HG03103 (cell line): ENCODE measurements at regions not wholly inside any gene's neighbourhood (a gene's known extent, or its start where the extent isn't known, plus 50 kb on each side); places are given as distances from the start of the nearest gene placed in this dataset.

Experiments used
- ATAC-seq: cut with Tn5 transposase; IDR thresholded peaks from one replicate; pipeline ENCODE4 v1.9.1; 2021; ENCODE audit warnings: low read depth; ENCODE audit not compliant: unreplicated experiment

DNA sequence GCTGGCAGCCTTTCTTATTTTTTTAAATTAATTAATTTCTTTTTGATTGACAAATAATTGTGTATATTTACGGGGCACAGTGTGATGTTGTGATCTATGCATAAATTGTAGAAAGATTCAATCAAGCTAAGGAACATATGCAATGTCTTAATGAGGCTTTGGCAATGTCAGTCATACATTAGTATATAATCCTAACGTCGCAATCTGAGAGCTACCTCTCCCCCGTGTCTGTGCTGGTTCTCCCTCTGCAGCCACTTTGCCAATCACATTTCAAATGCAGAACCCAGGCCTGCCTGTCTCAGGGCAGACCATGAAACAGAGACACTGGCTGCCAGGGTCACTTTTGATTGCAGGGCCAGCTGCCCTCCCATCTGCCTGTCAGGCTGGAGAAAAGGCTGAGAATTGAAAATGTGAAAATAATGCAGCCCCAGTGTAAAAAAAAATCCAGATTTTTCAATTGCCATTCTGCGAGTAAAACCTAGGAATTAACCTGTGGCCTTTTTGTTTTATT lies 56.3 kb downstream of the SLC24A2 start:
- ATAC-seq = no peak

DNA sequence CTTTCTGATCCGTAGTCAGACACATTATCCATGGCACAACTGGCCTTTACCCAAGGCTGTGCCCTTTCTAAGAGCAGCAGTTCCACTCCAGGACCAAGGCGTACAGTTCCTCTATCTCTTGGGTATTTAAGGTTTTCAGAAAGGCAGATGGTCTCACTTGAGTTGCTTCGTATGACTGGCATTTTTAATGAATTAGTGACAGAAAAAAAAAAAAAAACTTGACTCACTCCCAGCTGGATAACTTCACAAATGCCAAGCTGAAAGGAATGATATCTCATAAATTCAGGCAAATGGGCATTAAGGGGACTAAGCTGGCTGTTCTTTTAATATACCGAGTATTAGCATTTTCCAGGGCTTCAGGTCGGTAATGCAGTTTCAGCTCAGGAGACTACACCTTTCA lies 60.7 kb downstream of the SLC24A2 start:
- ATAC-seq = no peak

DNA sequence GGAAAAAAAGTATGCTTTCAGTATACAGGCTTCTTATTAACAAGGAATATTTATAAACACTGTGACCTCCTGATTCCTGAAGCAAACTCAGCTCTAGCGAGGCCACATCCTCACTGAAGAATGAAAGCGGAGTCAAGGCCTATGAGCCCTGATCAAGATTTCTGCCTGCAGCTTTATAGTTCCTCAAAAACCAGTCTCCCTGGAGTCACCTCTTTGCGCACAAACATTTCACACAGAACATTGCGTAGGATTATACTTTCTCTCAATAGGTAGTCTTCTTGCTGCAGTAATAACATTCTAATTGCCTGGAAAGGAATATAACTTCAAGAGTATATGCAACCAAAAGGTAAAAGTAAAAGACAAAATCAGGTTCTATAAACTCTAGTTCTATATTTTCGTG lies 62.9 kb downstream of the SLC24A2 start:
- no peak for ATAC-seq

DNA sequence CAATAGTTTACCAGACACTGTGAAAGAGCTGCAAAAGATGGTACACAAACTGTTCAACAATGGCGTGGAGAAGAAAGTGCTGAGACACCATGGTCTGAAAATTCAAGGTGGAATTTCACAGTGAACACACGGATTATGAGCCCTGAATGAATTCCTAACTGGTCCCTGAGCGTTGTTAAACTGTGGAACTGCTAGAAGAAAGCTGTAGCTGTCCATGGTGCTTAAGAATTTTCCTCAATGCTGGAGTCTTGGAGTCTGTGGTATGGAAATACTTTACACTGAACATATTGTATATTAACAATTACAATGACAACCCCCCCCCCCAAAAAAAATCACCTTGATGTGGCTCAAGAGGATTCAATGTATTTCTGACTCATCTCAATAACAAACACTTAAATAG lies 68.5 kb downstream of the SLC24A2 start:
- ATAC-seq = no peak

DNA sequence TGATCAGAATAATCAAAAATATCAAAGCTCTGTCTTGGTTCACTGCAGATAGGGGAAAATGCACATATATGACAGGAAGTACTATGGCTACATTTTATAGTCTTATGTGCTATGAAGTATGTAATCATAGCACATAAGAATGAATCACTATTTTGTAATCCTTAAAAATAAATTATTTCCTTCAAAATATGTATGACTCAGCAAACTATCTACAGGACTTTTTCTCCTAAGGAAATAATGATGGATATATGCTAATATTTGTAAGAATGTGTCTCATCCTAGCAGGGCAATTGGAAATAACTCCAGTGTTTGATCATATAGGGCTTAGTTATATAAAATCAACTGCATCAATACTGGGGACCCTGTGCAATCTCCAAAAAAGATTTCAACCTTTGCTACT lies 85.1 kb downstream of the SLC24A2 start:
- no peak for ATAC-seq

DNA sequence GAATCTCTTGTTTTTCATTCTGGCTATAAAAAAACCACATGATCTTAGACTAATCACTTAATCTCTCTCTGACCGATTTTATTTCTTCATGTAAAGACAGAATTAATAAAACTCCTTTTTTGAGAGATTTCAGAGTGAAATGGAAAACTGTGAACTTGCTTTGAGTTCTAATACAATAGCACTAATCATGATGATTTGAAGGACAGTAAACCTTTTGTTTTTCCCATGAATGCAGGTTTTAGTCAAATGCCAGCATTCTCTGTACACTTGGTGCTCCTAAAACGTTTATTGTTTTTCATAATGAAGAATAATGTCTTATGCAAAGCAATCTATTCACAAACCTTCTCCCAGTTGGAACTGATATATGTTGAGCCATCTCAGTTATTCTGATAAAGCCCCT lies 86.8 kb downstream of the SLC24A2 start:
- ATAC-seq = no peak

DNA sequence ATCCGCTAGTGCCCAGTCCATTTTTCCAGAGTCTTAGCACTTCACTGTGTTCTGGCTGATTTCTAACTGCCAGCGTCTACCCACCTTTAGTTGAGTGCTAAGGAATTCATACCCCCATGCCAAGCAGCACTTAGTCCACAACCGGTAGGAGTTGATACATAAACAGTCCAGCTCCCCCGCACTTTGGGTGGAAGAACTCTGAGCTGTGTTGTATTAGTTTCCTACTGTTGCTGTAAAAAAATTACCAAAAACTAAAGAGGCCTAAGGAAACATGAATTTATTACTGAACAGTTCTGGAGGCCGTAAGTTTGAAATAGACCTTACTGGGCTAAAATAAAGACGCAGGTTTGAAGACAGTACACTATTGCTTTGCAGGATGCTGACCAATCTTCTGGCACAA lies 87.6 kb downstream of the SLC24A2 start:
- ATAC-seq = no peak

DNA sequence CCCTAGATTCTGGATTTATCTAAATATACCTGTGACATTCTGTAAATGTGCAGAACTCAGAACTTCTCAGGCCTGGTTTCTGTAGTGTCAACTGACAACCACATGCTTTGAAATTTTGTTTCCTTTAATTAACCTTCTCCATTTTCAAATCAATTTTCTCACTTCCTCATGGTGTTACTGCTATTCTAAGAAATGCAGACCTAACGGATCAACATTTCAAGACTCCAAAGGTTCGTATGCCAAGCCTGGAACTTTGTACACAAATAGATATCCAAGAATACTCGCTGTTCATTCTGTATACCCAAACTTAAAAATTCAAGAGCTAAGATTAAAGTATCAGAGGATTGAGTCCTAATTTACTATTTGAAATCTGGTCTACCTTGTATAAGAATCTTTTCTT lies 88.1 kb downstream of the SLC24A2 start:
- no peak for ATAC-seq

DNA sequence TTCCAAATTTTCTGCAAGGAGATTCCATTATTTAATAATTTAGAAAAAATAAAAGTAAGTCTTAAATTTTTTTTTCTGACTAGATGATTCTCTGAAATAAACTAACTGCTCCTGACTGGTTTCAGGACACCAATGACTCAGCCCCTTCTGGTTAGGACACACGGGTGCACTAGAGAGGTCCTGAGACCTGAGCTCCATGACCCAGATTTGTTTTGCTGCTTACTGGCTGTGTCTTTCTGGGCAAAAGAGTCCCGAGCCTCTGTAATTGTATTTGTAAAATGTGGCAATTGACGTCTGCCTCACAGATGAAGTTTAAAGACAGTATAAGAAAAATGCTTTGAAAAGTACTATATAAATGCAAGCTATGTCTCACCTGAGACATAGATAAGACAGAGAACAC lies 89.1 kb downstream of the SLC24A2 start:
- no peak for ATAC-seq

DNA sequence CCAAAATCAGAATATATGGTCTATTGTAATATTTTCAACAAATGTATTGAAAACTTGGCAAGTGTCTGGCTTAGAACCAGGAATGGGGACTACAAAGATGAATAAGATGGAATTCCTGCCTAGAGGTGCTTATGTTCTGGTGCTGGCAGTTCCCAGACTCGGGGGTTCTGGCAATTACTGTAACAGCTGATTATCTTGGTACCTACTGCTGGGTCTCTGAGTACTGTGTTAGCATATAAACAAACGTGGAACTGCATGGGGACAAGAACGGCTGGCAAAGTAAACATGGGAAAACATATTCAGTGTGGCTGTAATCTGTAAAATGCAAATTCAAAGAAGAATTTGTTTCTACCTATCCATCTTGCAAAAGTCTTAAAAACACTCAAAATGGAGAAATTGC lies 89.9 kb downstream of the SLC24A2 start:
- ATAC-seq = no peak

DNA sequence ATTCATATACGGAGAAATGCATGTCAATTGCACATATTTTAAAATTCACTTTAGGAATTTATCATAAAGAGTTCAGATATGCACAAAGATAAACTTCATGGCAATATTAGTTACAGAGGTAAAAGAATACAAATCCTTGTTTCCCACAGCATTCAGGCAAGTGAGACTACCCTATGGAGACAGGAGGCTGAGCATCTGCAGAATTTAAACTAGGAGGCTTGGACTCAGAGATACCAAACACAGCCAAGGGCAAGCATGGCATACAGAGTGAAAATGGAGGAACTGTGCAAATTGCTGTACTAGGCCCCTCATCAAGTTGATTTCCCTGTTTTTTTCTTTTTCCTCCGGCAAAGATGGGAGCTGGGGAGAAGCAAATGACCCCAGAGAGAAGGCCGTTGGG lies 94.2 kb downstream of the SLC24A2 start:
- no peak for ATAC-seq

DNA sequence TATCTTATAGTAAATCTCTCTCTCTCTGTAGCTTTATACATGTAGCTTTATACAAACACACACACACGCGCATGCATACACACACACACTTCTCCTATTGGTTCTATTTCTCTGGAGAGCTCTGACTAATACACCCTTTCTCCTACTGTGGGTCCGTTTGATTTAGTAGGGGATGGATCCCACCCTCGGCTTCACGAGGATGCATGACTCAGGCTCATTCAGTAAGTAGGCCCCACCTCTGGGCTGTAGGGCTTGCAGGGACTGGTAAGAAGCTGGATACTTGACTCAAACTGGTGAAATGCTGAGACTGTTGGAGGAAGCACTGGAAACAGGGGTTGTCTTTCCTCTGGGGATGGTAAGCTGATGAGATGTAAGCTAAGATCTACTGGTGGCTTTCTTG lies 98.7 kb downstream of the SLC24A2 start:
- no peak for ATAC-seq

DNA sequence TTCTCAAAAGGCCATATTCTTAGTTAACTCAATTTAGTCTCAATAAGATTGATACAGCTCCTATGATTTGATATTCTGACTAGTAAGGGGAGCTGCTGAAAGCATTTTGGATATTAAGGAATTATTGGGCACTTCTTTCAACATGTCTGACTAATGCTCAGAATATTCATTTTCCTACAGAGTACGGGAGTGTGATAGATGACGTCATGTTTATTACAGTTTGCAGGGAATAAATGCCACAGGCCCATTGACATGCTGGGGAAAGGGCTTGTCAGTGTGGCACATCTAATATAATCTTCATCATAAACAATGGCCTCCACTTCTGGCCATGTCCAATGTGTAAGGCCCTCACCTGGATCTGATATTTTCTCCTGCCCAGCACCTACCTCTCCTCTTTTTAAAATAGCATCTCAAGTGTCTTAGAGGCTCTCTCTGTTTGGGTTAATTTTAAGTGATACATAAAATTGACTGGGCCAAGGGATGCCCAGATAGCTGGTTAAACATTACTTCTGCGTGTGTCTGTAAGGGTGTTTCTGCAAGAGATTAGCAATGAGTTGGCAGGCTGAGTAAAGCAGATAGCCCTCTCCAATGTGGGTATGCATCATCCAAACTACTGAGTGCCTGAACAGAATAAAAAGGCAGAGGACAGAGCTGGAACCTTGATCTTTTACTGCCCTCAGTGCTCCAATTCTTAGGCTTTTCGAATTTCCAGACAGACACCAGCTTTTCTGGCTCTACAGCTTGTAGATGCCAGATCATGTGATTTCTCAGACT lies 99.3 kb downstream of the SLC24A2 start:
- no peak for ATAC-seq

DNA sequence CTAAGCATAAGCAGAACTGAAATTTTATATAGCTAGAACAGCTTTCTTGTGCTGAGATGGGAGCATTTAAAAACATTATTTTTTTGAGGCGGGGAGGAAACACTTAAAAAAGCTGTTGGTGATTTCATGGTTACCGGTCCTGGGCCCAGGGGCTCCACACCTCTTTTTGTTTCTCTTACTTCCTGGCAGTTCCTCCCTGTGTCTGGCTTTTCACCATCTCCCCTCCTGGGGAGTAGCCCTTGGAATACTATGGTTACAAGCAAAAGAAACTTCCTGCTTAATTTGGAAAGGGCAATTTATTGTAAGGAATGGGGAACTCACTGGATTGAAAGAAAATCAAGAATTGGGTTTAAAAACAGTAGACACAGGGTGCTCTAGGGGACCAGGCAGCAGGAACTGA lies 105.1 kb downstream of the SLC24A2 start:
- ATAC-seq = no peak

DNA sequence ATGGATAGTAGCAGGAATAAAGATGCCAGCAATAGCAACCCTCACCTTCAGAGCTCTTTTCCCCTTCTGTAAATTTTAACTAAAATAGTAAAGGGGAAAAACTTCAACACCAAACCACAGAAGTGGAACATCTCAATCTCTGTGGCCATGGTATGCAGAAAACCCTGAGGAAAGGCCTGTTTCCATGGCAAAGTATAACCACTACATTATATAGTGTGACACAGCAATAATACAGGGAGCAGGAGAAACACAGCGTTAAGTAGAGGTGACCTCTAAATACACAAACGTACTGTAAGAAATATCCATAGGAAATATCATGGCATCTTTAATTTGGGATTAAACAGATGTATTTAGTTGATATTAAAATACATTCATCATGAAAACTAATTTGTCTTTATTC lies 106.4 kb downstream of the SLC24A2 start:
- no peak for ATAC-seq

DNA sequence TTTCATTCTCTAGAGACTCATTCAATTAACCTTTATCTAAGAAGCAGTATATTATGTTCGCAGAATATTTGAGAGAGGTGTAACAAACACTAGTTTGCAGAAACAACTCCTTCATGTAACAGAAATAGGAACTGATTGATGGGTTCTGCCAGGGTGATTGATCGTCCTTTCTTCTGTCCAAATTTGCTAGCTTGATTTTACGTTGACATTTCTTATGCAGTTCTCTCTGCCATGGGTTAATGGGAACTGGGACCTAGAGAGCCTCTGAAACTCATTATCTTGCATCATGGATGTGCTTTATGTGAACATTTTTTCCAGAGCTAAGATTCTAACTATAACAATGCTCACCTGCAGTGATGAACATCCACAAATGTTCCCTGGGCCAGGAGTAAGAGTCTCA lies 107.0 kb downstream of the SLC24A2 start:
- ATAC-seq = no peak

DNA sequence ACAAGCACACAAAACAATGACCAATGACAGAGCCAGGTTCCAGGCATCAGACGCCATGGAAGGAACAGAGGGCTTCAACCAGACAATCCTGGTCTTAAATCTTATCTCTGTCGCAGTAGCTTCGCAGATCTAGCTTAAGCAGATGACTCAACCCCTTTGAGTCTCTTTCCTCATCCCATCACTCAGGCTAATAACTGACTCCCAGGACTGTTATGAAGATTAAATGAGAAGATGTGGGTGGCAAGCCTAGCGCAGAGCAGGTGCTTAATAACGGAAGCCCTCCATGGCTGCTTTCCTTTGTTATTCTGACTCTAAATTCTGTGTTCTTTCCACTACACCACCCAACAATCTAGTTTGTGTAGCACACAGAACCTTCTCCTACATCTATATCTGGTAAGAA lies 110.9 kb downstream of the SLC24A2 start:
- ATAC-seq = no peak

DNA sequence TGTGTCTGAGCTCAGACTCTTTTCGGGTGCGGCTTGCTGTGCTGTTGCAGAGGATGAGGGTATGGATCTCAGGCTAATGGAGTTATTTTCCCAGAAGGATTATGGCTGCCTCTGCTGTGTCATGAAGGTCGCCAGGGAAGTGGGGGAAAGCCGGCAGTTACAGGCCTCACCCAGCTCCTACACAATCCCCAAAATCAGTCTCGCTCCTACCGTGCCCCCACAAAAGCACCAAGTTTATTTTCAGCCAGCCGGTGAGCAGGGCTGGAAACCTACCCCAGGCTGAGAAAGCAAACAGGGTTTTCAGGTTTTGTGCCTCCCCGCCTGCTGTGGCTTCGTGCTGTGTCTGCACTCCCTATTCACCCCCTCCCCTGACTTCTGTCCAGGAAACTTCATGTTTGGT lies 113.3 kb downstream of the SLC24A2 start:
- no peak for ATAC-seq

DNA sequence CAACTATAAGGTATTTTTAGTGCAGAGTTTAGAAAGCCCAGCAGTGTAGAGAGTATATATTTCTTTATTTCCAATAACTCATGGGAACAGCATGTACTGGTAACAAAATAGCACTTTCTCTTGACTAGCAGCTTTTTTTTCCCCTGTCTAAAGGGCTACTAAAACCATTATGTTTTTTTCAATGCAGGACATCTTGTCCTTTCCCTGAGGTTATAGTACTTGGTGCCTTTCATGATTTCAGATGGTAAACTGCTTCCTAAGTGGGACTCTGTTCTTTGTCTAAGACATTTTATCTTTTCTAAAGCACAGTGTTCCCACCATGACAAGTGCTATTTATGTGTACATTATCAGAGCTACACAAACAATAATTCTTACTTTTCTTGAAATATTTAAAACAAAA lies 122.3 kb downstream of the SLC24A2 start:
- no peak for ATAC-seq

DNA sequence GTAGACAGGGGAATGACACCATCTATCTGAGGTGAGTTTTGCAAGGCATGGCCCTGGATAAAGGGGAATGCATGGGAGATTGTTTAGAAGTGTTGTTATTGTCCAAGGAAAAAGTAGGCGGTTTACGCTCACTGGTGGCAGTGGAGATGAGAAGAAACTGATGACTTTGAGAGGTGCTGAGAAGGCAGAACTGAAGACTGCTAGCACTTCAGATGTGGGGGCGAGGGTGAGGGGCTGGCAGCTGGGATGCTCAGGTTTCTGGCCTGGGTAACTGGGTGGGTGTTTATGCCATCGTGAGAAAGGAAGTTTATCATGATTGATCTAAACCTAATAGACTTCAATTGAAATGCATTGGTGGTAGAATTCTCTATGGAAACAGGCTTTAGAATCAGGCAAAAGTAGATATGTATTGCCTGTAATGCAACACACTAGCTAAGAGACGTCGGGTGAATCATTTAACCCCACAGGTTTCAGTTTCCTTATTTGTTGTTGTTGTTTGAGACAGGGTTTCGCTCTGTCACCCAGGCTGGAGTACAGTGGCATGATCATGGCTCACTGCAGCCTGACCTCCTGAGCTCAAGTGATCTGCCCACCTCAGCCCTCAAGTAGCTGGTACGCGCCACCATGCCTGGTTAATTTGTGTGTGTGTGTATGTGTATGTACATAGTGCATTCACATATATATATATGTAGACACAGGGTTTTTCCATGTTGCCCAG lies 123.5 kb downstream of the SLC24A2 start:
- peak; percentile 97 for ATAC-seq

DNA sequence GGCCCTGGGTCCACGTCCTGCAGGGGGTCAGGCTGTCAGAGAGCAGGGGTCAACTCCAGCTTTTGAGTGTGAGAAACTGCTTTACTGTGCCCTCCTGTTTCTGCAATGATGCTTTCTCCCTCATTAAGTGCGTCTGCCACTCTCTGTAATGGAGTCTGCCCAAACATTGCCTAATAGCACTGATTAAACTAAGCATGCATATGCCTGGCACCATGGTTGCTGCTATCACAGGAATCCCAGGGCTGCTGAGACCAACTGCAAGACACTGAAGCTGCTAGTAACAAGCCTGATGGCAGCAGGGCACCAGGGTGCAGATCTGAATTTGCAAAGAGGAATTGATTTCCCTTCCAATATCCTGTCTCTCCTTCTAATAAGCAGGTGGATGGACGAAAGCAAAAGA lies 125.3 kb downstream of the SLC24A2 start:
- ATAC-seq = no peak

DNA sequence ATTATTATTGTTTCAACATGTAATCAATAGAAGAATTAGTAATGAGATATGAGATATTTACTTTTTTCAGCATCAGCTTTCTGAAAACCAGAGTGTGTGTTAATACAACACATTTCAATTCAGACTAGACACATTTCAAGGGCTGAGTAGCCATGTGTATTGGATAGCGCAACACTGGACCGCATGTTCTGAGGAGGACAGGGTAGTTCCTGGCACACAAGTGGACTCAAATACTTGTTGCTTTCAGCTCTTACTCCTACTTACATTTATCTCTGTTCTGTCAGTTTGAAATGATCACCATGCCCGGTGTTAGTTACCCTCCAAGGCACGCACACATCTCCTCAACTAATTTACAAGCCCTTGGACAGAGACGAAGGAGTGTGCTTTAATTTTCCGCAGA lies 126.6 kb downstream of the SLC24A2 start:
- no peak for ATAC-seq
